ENCODE measurements at regions not wholly inside any gene's neighbourhood (a gene's known extent, or its start where the extent isn't known, plus 50 kb on each side); places are given as distances from the start of the nearest gene placed in this dataset.
"Not testable (repeated sequence)": the region's sequence is repeated elsewhere in the genome, so short reads cannot be mapped to it uniquely, and the experiment has no call there.

DNA sequence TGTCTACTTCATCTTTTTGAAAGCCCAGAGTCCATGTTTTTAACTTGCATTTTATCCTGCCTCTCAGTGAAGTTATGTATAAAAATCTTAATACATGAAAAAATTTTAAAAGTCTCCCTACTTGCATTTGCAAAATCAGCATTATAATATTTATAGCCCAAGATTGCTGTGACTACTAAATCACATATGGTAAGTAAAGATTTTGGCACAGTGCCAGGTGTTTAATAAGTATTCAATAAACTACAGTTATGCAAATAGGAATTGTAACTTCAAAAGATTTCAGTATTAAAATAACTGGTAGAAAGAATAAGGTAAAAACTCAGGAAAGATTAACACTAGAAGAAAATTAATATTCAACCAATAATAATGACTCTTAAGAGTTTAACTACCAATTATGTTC is 641.7 kb downstream of the LRRIQ3 start:
- Mint-ChIP-seq H3K9me3 (peaks cover 4% of the 10 kb centered on the region), H3K27ac (no peak overlapping the region), H3K36me3 (no peaks in the 10 kb centered on the region), H3K4me3 (no peak overlapping the region), H3K4me1 (no peaks in the 10 kb centered on the region), H3K27me3 (no peaks in the 10 kb centered on the region)
- no peak for DNase-seq
- POLR2A ChIA-PET, result no interaction called here
- ATAC-seq (ENCODE audit: low read depth), result no peak

DNA sequence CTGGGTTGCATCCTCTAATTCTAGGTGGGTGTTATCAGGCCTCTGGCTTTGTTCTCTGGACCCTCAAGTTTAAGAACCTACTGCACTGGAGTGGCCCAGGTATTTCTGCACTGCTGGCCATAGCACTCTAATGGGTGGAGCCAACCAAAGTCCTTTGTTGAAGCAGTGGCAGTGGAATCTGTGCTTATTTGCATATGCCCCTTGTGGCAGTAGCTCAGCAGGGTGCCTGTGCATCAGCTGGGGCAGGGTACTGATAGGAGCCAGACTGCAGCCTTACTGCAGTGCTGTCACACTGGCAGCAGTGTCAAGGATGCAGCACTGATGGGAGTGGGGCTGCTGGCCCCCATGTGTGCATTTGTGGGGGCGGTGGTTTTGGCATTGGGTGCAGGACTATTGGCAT is 660.6 kb downstream of the LRRIQ3 start:
- Mint-ChIP-seq H3K36me3 (no peaks in the 10 kb centered on the region), H3K27ac (no peak overlapping the region), H3K27me3 (no peaks in the 10 kb centered on the region), H3K4me3 (no peak overlapping the region), H3K4me1 (no peaks in the 10 kb centered on the region), H3K9me3 (peaks cover 8% of the 10 kb centered on the region)
- POLR2A ChIA-PET, result no interaction called here
- ATAC-seq (ENCODE audit: low read depth) (no peak), DNase-seq (no peak)

DNA sequence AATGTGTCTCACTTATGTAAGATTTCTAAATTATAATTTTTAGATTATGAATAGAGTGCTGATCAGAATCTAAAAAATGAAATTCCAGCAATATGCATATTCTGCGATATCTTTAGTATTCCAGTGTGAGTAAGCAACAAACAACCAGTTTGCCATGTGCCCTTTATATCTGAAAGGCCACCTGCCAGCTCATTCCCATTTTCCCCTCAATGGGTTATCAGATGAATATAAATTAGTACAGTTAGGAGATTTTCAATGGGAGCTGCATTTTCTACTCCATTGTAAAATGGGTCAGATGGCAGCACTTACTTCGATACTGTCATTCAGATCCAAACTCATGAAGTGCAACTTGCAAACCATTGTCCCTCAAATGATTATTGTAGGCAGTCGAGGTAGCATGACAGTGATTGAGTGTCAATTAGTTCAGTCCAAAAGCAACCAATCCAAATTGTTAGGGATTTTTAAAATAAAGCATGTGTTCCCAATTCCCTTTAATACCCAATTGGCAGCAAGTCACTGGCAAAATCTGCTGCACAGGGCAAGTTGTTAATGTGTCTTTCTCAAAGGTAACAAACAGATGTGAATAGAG is 680.3 kb downstream of the LRRIQ3 start:
- Mint-ChIP-seq H3K36me3 (no peaks in the 10 kb centered on the region), H3K4me3 (no peak overlapping the region), H3K4me1 (no peaks in the 10 kb centered on the region), H3K9me3 (no peaks in the 10 kb centered on the region), H3K27me3 (no peaks in the 10 kb centered on the region), H3K27ac (no peak overlapping the region)
- POLR2A ChIA-PET, result no interaction called here
- no peak for DNase-seq
- no peak for ATAC-seq (ENCODE audit: low read depth)

DNA sequence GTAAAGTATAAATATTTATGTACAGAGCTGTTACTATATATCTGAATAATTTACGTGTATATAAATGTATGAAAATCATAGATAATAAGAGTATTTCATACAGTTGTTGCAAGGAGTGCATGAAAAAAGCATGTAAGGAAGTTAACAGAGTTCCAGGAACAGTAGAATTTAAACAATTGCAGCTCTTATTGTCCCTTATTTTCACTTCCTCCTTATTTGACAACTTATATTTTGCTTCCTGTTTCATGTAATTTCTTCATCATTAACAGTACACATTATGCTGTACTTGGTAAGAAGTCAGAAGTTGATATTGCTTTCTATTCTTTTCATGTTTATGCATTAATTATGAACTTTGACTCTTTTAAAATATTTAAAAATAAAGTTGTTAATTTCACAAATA is 681.5 kb downstream of the LRRIQ3 start:
- ATAC-seq (ENCODE audit: low read depth) (no peak), DNase-seq (no peak)
- no peak overlapping the region for H3K4me3 Mint-ChIP-seq
- POLR2A ChIA-PET, result no interaction called here
- H3K4me1 Mint-ChIP-seq, result no peaks in the 10 kb centered on the region
- no peaks in the 10 kb centered on the region for H3K27me3 Mint-ChIP-seq
- H3K36me3 Mint-ChIP-seq, result no peaks in the 10 kb centered on the region
- no peak overlapping the region for H3K27ac Mint-ChIP-seq
- H3K9me3 Mint-ChIP-seq, result no peaks in the 10 kb centered on the region

DNA sequence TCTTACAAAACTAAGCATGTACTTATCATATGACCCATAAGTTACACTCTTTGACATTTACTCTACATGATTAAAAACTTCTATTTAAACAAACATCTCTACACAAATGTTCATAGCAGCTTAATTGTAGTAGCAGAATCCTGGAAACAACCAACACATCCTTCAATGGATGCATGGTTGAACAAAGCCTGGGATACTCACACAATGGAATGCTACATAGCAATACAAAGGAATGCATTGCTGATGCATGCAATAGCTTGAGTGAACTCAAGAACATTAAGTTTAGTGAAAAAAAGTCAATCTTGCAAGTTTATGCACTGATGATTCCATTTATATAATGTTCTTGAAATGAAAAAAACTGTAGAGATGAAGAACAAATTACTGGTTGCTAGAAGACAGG is 686.9 kb downstream of the LRRIQ3 start:
- ATAC-seq (ENCODE audit: low read depth) (no peak), DNase-seq (no peak)
- POLR2A ChIA-PET, result no interaction called here
- Mint-ChIP-seq H3K36me3 (no peaks in the 10 kb centered on the region), H3K9me3 (peaks cover 4% of the 10 kb centered on the region), H3K4me3 (no peak overlapping the region), H3K27me3 (no peaks in the 10 kb centered on the region), H3K27ac (no peak overlapping the region), H3K4me1 (no peaks in the 10 kb centered on the region)

DNA sequence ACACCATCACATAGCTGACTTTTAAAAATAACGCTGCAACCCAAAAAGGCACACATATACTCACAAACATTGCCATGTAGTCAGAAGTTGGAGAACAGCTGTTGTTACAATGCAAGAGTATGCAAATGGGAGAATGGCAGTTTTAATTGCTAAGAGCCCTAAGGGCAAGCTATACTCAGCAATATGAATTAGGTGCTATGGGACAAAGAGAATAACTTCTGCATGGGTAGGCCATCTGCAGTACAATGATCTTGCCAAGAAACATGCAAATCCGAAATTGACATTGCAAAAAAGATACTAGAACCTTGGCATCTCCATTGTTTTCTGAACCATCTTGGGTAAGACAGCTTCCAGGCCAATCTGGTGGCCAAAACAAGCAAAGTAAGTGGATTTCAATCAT is 697.8 kb downstream of the LRRIQ3 start:
- ATAC-seq (ENCODE audit: low read depth) (no peak), DNase-seq (no peak)
- H3K9me3 Mint-ChIP-seq, result no peaks in the 10 kb centered on the region
- no peak overlapping the region for H3K27ac Mint-ChIP-seq
- no peak overlapping the region for H3K4me3 Mint-ChIP-seq
- no peaks in the 10 kb centered on the region for H3K27me3 Mint-ChIP-seq
- POLR2A ChIA-PET, result no interaction called here
- H3K4me1 Mint-ChIP-seq, result no peaks in the 10 kb centered on the region
- no peaks in the 10 kb centered on the region for H3K36me3 Mint-ChIP-seq

DNA sequence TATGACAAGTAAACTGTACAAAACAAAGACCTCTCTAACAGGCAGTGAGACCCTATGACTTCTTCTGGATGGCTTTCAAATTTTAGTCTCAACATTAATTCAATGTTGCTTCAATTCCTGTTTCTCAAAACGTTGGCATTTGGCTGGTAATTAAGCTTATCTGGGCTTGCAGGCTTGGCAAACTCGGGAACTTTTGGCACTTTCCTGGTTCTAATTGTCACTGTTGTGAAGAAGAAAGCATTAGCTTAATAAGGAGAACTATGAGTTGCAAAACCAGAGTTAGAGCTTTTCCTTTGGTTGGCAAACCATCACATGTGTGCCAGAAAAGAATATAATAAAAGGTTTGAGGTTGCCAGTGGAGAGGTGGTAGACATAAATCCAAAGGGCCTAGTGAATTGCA is 698.3 kb downstream of the LRRIQ3 start:
- ATAC-seq (ENCODE audit: low read depth), result no peak
- Mint-ChIP-seq H3K4me3 (no peak overlapping the region), H3K27me3 (no peaks in the 10 kb centered on the region), H3K9me3 (no peaks in the 10 kb centered on the region), H3K36me3 (no peaks in the 10 kb centered on the region), H3K4me1 (no peaks in the 10 kb centered on the region), H3K27ac (no peak overlapping the region)
- no peak for DNase-seq
- POLR2A ChIA-PET, result no interaction called here

DNA sequence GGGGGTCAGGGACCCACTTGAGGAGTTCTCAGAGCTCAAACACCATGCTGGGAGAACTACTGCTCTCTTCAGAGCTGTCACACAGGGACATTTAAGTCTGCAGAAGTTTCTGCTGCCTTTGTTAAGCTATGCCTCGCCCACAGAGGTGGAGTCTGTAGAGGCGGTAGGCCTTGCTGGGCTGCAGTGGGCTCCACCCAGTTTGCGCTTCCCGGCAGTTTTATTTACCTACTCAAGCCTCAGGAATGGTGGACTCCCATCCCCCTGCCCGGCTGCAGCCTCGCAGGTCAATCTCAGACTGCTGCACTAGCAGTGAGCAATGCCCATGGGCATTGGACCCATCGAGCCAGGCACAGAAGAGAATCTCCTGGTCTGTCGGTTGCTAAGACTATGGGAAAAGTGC is 706.4 kb downstream of the LRRIQ3 start:
- ATAC-seq (ENCODE audit: low read depth) (no peak), DNase-seq (no peak)
- POLR2A ChIA-PET, result no interaction called here
- H3K27ac Mint-ChIP-seq, result no peak overlapping the region
- no peaks in the 10 kb centered on the region for H3K4me1 Mint-ChIP-seq
- H3K27me3 Mint-ChIP-seq, result no peaks in the 10 kb centered on the region
- no peak overlapping the region for H3K4me3 Mint-ChIP-seq
- no peaks in the 10 kb centered on the region for H3K36me3 Mint-ChIP-seq
- peaks cover 4% of the 10 kb centered on the region for H3K9me3 Mint-ChIP-seq

DNA sequence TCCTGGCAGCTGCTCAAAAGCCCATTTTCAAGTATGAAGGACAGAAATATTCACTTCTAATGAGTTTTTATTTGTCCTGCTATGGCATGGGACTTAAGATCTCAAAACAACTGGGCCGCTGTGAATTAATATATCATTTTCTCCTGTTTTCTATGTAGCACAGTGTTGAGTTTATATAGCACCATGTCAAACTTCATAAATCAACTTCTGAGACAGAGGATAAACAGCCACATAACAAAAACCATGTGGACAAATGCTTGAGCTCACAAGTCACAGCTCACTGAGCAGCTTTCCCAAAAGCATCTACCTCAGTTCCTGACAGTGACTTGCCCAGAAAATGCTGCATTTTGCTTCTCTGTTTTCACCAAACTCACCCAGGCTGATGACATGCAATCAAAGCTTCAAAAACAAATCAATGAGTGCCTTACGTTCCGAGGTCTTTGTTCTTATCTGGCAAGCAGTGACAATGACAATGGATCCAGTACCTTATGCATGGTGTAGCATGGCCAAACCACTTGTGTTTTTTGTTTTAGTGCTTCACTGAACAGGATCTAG is 722.6 kb downstream of the LRRIQ3 start:
- H3K36me3 Mint-ChIP-seq, result no peaks in the 10 kb centered on the region
- H3K27me3 Mint-ChIP-seq, result no peaks in the 10 kb centered on the region
- POLR2A ChIA-PET, result no interaction called here
- ATAC-seq (ENCODE audit: low read depth), result no peak
- no peak for DNase-seq
- no peak overlapping the region for H3K4me3 Mint-ChIP-seq
- H3K4me1 Mint-ChIP-seq, result no peaks in the 10 kb centered on the region
- no peaks in the 10 kb centered on the region for H3K9me3 Mint-ChIP-seq
- no peak overlapping the region for H3K27ac Mint-ChIP-seq

DNA sequence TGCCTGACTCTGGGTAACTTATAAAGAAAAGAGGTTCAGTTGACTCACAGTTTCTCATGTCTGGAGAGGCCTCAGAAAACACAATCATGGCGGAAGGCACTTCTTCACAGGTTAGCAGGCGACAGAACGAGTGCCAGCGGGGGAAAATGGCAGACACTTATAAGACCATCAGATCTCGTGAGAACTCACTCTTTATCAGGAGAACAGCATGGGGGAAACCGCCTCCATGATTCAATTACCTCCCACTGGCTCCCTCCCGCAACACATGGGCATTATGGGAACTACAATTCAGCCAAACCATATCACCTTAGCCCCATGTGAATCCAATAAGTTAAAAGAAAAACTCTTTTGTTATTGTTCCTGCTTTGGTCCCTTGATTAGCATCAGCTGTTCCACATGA is 725.2 kb downstream of the LRRIQ3 start:
- H3K4me1 Mint-ChIP-seq, result no peaks in the 10 kb centered on the region

DNA sequence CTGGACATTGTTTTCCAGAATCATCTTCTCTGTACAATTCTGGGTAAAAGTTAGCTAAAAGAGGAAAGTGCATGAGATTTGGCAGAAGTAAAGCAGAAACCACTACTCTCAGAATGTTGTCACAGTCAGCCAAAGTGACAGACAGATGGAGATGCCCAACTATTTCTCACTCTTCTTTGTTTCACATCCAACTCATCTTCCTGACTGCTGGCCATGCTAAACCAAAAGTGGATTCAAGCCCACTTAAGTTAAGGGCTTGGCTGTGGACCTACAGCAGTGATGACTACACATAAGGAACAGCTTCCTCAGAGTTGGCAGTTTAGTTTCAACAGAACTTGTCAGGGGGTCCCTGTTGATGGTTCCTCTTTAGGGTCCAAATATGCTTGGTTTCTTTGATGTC is 730.2 kb downstream of the LRRIQ3 start:
- H3K9me3 Mint-ChIP-seq, result peaks cover 5% of the 10 kb centered on the region
- H3K27me3 Mint-ChIP-seq, result no peaks in the 10 kb centered on the region
- DNase-seq (no peak), ATAC-seq (ENCODE audit: low read depth) (no peak)
- no peak overlapping the region for H3K4me3 Mint-ChIP-seq
- H3K4me1 Mint-ChIP-seq, result no peaks in the 10 kb centered on the region
- no peaks in the 10 kb centered on the region for H3K36me3 Mint-ChIP-seq
- no peak overlapping the region for H3K27ac Mint-ChIP-seq
- POLR2A ChIA-PET, result no interaction called here

More for the DNA sequence above, 725.2 kb downstream of the LRRIQ3 start:
- Mint-ChIP-seq H3K27me3 (no peaks in the 10 kb centered on the region), H3K36me3 (no peaks in the 10 kb centered on the region), H3K27ac (no peak overlapping the region), H3K4me3 (no peak overlapping the region), H3K9me3 (peaks cover 5% of the 10 kb centered on the region)
- ATAC-seq (ENCODE audit: low read depth) (no peak), DNase-seq (no peak)
- POLR2A ChIA-PET, result no interaction called here

DNA sequence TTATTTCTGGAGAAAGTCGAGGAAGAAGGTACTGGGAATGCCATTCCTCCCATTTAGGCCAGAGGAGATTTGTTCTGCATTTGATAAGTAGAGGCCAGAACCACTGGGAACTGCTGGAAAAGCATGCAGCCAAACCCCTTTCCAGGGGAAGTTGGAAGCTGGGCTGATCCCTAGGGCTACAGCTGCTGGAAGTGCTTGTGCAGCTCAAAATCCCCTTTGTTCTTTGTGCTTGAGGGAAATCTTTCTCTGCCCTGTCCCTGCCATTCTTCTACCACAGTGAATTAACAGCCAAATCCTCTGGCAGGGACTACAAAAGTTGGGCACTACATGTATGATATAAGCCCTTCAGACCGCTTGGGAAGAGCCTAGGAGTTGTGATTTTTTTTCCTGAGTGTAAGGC is 734.1 kb downstream of the LRRIQ3 start:
- Mint-ChIP-seq H3K4me3 (no peak overlapping the region), H3K36me3 (no peaks in the 10 kb centered on the region), H3K27ac (no peak overlapping the region), H3K4me1 (no peaks in the 10 kb centered on the region), H3K27me3 (no peaks in the 10 kb centered on the region), H3K9me3 (peaks cover 3% of the 10 kb centered on the region)
- ATAC-seq (ENCODE audit: low read depth) (no peak), DNase-seq (no peak)
- POLR2A ChIA-PET, result no interaction called here

DNA sequence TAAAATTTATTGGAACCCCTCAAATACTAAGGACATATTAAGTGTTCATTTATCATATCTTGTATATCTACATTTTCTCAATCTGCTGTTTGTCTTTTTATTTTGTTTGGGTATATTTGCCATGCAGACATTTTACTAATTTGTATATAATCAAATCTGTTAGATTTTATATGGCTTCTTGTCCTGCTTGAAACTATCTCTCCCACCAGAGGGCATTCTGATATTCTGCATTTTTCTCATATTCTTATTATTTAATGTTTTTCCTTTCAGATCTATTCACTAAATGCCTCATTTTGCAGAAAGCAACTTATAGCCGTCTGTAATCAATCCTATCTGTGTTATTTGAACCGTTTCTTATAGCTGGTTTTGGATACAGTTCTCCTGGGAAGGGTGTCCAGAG is 745.5 kb downstream of the LRRIQ3 start:
- H3K36me3 Mint-ChIP-seq, result no peaks in the 10 kb centered on the region
- H3K27ac Mint-ChIP-seq, result no peak overlapping the region
- no peaks in the 10 kb centered on the region for H3K4me1 Mint-ChIP-seq
- DNase-seq (no peak), ATAC-seq (ENCODE audit: low read depth) (no peak)
- POLR2A ChIA-PET, result no interaction called here
- no peaks in the 10 kb centered on the region for H3K27me3 Mint-ChIP-seq
- H3K4me3 Mint-ChIP-seq, result no peak overlapping the region
- peaks cover 7% of the 10 kb centered on the region for H3K9me3 Mint-ChIP-seq

DNA sequence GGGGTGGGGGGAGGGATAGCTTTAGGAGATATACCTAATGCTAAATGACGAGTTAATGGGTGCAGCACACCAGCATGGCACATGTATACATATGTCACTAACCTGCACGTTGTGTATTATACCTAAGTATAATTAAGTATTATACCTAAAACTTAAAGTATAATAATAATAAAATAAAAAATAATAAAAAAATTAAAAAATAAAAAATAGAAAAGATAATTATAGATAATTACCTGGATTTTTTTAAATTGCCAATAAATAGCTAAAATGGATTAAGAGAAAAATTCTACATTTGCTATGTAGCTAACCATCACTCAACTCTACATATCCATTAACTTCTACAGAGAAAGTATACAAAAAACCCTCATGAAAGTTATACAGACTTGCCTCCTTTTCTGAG is 747.3 kb downstream of the LRRIQ3 start:
- ATAC-seq (ENCODE audit: low read depth); POLR2A ChIA-PET; H3K36me3 Mint-ChIP-seq; H3K27me3 Mint-ChIP-seq; H3K9me3 Mint-ChIP-seq; H3K4me1 Mint-ChIP-seq; H3K27ac Mint-ChIP-seq; H3K4me3 Mint-ChIP-seq; DNase-seq: not testable (repeated sequence)

DNA sequence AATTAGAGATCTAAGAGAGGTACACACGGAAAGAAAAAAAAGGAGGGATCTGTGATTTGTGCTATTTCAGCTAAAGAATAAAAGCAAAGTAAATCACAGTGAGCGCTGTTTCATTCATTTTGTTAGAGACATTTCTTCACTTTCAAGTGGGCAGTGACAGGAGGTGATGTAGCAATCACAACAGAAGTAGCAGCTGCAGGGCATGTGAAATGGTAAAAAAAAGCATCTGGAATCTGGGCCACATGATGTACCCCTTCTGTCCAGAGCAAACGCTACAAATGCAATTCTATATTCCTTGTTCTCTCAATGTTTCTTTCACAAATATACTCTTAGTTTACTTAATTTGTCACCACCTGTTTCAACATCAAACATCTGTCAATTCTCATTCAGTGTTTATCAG is 786.5 kb downstream of the LRRIQ3 start:
- DNase-seq, result no peak
- H3K27ac Mint-ChIP-seq, result no peak overlapping the region
- no peak overlapping the region for H3K4me3 Mint-ChIP-seq
- H3K9me3 Mint-ChIP-seq, result peaks cover 1% of the 10 kb centered on the region
- ATAC-seq (ENCODE audit: low read depth), result no peak
- POLR2A ChIA-PET, result no interaction called here
- H3K27me3 Mint-ChIP-seq, result no peaks in the 10 kb centered on the region
- H3K36me3 Mint-ChIP-seq, result no peaks in the 10 kb centered on the region
- no peaks in the 10 kb centered on the region for H3K4me1 Mint-ChIP-seq

Measured in activated naive CD8-positive, alpha-beta T cell treated with anti-CD3 and anti-CD28 coated beads, Interleukin-2, amount 10 ng/mL, durations not matched to agents 7 days and 5 days (primary cell).